ENCODE measurements at regions not wholly inside any gene's neighbourhood (a gene's known extent, or its start where the extent isn't known, plus 50 kb on each side); places are given as distances from the start of the nearest gene placed in this dataset.
A peak's percentile ranks its signal among the peaks of the same experiment; 100 is the strongest.

GRCh38 chr21:34192646-34193285 lies 119.4 kb downstream of the MRPS6 start:
- no peak overlapping the region for H3K4me3 ChIP-seq (ENCODE audit: low read depth in 1 of 5, low read length in 5 of 5)
- no peak overlapping the region for H3K9ac ChIP-seq (ENCODE audit: low read length in 5 of 5)
- no peaks in the 10 kb centered on the region for H3K9me3 ChIP-seq (ENCODE audit: control insufficient read depth in 5 of 5, low read length in 5 of 5)
- H3K27me3 ChIP-seq (ENCODE audit: control insufficient read depth in 5 of 5, insufficient read depth in 4 of 5, low read length in 5 of 5) = no peaks in the 10 kb centered on the region
- no peaks in the 10 kb centered on the region for H3K36me3 ChIP-seq (ENCODE audit: control insufficient read depth in 5 of 5, insufficient read depth in 5 of 5, low read length in 5 of 5)
- H3K4me1 ChIP-seq (ENCODE audit: control insufficient read depth in 5 of 5, insufficient read depth in 5 of 5, low read length in 5 of 5) = peaks cover 0 to 4% (median 4%) of the 10 kb centered on the region in 5 donors
- no peak overlapping the region for H3K27ac ChIP-seq (ENCODE audit: low read depth, low read length)

GRCh38 chr21:34195335-34195734 lies 122.0 kb downstream of the MRPS6 start:
- Histone ChIP-seq H3K4me3 (ENCODE audit: low read depth in 1 of 5, low read length in 5 of 5) (no peak overlapping the region), H3K9ac (ENCODE audit: low read length in 5 of 5) (no peak overlapping the region), H3K9me3 (ENCODE audit: control insufficient read depth in 5 of 5, low read length in 5 of 5) (no peaks in the 10 kb centered on the region), H3K27me3 (ENCODE audit: control insufficient read depth in 5 of 5, insufficient read depth in 4 of 5, low read length in 5 of 5) (no peaks in the 10 kb centered on the region), H3K36me3 (ENCODE audit: control insufficient read depth in 5 of 5, insufficient read depth in 5 of 5, low read length in 5 of 5) (no peaks in the 10 kb centered on the region), H3K27ac (ENCODE audit: low read depth, low read length) (no peak overlapping the region), H3K4me1 (ENCODE audit: control insufficient read depth in 5 of 5, insufficient read depth in 5 of 5, low read length in 5 of 5) (peaks cover 0 to 12% (median 8%) of the 10 kb centered on the region in 5 donors)

- Histone ChIP-seq H3K36me3 (ENCODE audit: control insufficient read depth in 5 of 5, insufficient read depth in 5 of 5, low read length in 5 of 5) (no peaks in the 10 kb centered on the region), H3K27ac (ENCODE audit: low read depth, low read length) (no peak overlapping the region), H3K9ac (ENCODE audit: low read length in 5 of 5) (no peak overlapping the region), H3K4me3 (ENCODE audit: low read depth in 1 of 5, low read length in 5 of 5) (no peak overlapping the region), H3K4me1 (ENCODE audit: control insufficient read depth in 5 of 5, insufficient read depth in 5 of 5, low read length in 5 of 5) (peaks cover 0 to 24% (median 22%) of the 10 kb centered on the region in 5 donors), H3K27me3 (ENCODE audit: control insufficient read depth in 5 of 5, insufficient read depth in 4 of 5, low read length in 5 of 5) (no peaks in the 10 kb centered on the region), H3K9me3 (ENCODE audit: control insufficient read depth in 5 of 5, low read length in 5 of 5) (no peaks in the 10 kb centered on the region)
Measured at GRCh38 chr21:34196996-34197395, 123.6 kb downstream of the MRPS6 start.

- no peaks in the 10 kb centered on the region for H3K27me3 ChIP-seq (ENCODE audit: control insufficient read depth in 5 of 5, insufficient read depth in 4 of 5, low read length in 5 of 5)
- peaks cover 0 to 30% (median 28%) of the 10 kb centered on the region in 5 donors for H3K4me1 ChIP-seq (ENCODE audit: control insufficient read depth in 5 of 5, insufficient read depth in 5 of 5, low read length in 5 of 5)
- H3K9me3 ChIP-seq (ENCODE audit: control insufficient read depth in 5 of 5, low read length in 5 of 5) = no peaks in the 10 kb centered on the region
- no peak overlapping the region for H3K9ac ChIP-seq (ENCODE audit: low read length in 5 of 5)
- no peak overlapping the region for H3K4me3 ChIP-seq (ENCODE audit: low read depth in 1 of 5, low read length in 5 of 5)
- no peaks in the 10 kb centered on the region for H3K36me3 ChIP-seq (ENCODE audit: control insufficient read depth in 5 of 5, insufficient read depth in 5 of 5, low read length in 5 of 5)
- no peak overlapping the region for H3K27ac ChIP-seq (ENCODE audit: low read depth, low read length)
Measured at GRCh38 chr21:34197561-34197960, 124.2 kb downstream of the MRPS6 start.

- no peak overlapping the region for H3K9ac ChIP-seq (ENCODE audit: low read length in 5 of 5)
- no peak overlapping the region for H3K27ac ChIP-seq (ENCODE audit: low read depth, low read length)
- H3K27me3 ChIP-seq (ENCODE audit: control insufficient read depth in 5 of 5, insufficient read depth in 4 of 5, low read length in 5 of 5) = no peaks in the 10 kb centered on the region
- H3K36me3 ChIP-seq (ENCODE audit: control insufficient read depth in 5 of 5, insufficient read depth in 5 of 5, low read length in 5 of 5) = no peaks in the 10 kb centered on the region
- H3K9me3 ChIP-seq (ENCODE audit: control insufficient read depth in 5 of 5, low read length in 5 of 5) = no peaks in the 10 kb centered on the region
- H3K4me3 ChIP-seq (ENCODE audit: low read depth in 1 of 5, low read length in 5 of 5) = no peak overlapping the region
- peaks cover 0 to 39% (median 30%) of the 10 kb centered on the region in 5 donors for H3K4me1 ChIP-seq (ENCODE audit: control insufficient read depth in 5 of 5, insufficient read depth in 5 of 5, low read length in 5 of 5)
Measured at GRCh38 chr21:34198231-34199120, 125.1 kb downstream of the MRPS6 start.

- H3K27ac ChIP-seq (ENCODE audit: low read depth, low read length) = no peak overlapping the region
- no peaks in the 10 kb centered on the region for H3K36me3 ChIP-seq (ENCODE audit: control insufficient read depth in 5 of 5, insufficient read depth in 5 of 5, low read length in 5 of 5)
Measured at GRCh38 chr21:34199121-34199910, 125.9 kb downstream of the MRPS6 start.

GRCh38 chr21:34200288-34200905 lies 127.0 kb downstream of the MRPS6 start:
- H3K9ac ChIP-seq (ENCODE audit: low read length in 5 of 5) = no peak overlapping the region
- H3K4me1 ChIP-seq (ENCODE audit: control insufficient read depth in 5 of 5, insufficient read depth in 5 of 5, low read length in 5 of 5) = peaks cover 0 to 54% (median 42%) of the 10 kb centered on the region in 5 donors
- H3K9me3 ChIP-seq (ENCODE audit: control insufficient read depth in 5 of 5, low read length in 5 of 5) = no peaks in the 10 kb centered on the region
- no peaks in the 10 kb centered on the region for H3K27me3 ChIP-seq (ENCODE audit: control insufficient read depth in 5 of 5, insufficient read depth in 4 of 5, low read length in 5 of 5)
- H3K4me3 ChIP-seq (ENCODE audit: low read depth in 1 of 5, low read length in 5 of 5) = no peak overlapping the region
- H3K36me3 ChIP-seq (ENCODE audit: control insufficient read depth in 5 of 5, insufficient read depth in 5 of 5, low read length in 5 of 5) = no peaks in the 10 kb centered on the region
- H3K27ac ChIP-seq (ENCODE audit: low read depth, low read length) = peak overlapping the region; percentile 97

More at GRCh38 chr21:34199121-34199910, 125.9 kb downstream of the MRPS6 start:
- Histone ChIP-seq H3K27me3 (ENCODE audit: control insufficient read depth in 5 of 5, insufficient read depth in 4 of 5, low read length in 5 of 5) (no peaks in the 10 kb centered on the region), H3K4me3 (ENCODE audit: low read depth in 1 of 5, low read length in 5 of 5) (no peak overlapping the region), H3K4me1 (ENCODE audit: control insufficient read depth in 5 of 5, insufficient read depth in 5 of 5, low read length in 5 of 5) (peaks cover 0 to 43% (median 33%) of the 10 kb centered on the region in 5 donors), H3K9ac (ENCODE audit: low read length in 5 of 5) (no peak overlapping the region), H3K9me3 (ENCODE audit: control insufficient read depth in 5 of 5, low read length in 5 of 5) (no peaks in the 10 kb centered on the region)

GRCh38 chr21:34201001-34201400 lies 127.6 kb downstream of the MRPS6 start:
- no peaks in the 10 kb centered on the region for H3K27me3 ChIP-seq (ENCODE audit: control insufficient read depth in 5 of 5, insufficient read depth in 4 of 5, low read length in 5 of 5)
- H3K27ac ChIP-seq (ENCODE audit: low read depth, low read length) = peak overlapping the region; percentile 97
- no peaks in the 10 kb centered on the region for H3K36me3 ChIP-seq (ENCODE audit: control insufficient read depth in 5 of 5, insufficient read depth in 5 of 5, low read length in 5 of 5)
- H3K4me1 ChIP-seq (ENCODE audit: control insufficient read depth in 5 of 5, insufficient read depth in 5 of 5, low read length in 5 of 5) = peaks cover 0 to 59% (median 47%) of the 10 kb centered on the region in 5 donors
- H3K9me3 ChIP-seq (ENCODE audit: control insufficient read depth in 5 of 5, low read length in 5 of 5) = no peaks in the 10 kb centered on the region
- H3K9ac ChIP-seq (ENCODE audit: low read length in 5 of 5) = peak overlapping the region in 1 of 5 donors; percentile 66
- peak overlapping the region in 4 of 5 donors; percentile 54 to 75 (median 60) for H3K4me3 ChIP-seq (ENCODE audit: low read depth in 1 of 5, low read length in 5 of 5)

- H3K4me3 ChIP-seq (ENCODE audit: low read depth in 1 of 5, low read length in 5 of 5) = peak overlapping the region; percentile 40 to 75 (median 58)
- no peaks in the 10 kb centered on the region for H3K9me3 ChIP-seq (ENCODE audit: control insufficient read depth in 5 of 5, low read length in 5 of 5)
- peaks cover 0 to 64% (median 51%) of the 10 kb centered on the region in 5 donors for H3K4me1 ChIP-seq (ENCODE audit: control insufficient read depth in 5 of 5, insufficient read depth in 5 of 5, low read length in 5 of 5)
- H3K36me3 ChIP-seq (ENCODE audit: control insufficient read depth in 5 of 5, insufficient read depth in 5 of 5, low read length in 5 of 5) = no peaks in the 10 kb centered on the region
- peak overlapping the region; percentile 97 for H3K27ac ChIP-seq (ENCODE audit: low read depth, low read length)
- no peaks in the 10 kb centered on the region for H3K27me3 ChIP-seq (ENCODE audit: control insufficient read depth in 5 of 5, insufficient read depth in 4 of 5, low read length in 5 of 5)
- H3K9ac ChIP-seq (ENCODE audit: low read length in 5 of 5) = peak overlapping the region in 3 of 5 donors; percentile 23 to 66 (median 52)
Measured at GRCh38 chr21:34201481-34201858, 128.1 kb downstream of the MRPS6 start.

Data from subcutaneous abdominal adipose tissue (tissue), 5 donors.